OCI-LY1 (cell line): ENCODE measurements at regions not wholly inside any gene's neighbourhood (a gene's known extent, or its start where the extent isn't known, plus 50 kb on each side); places are given as distances from the start of the nearest gene placed in this dataset.

Source experiments
- H2AFZ ChIP-seq: fragments of 200-600 bp; sonication (generic), shearing (Covaris generic); 2 replicates; pipeline ENCODE4 v1.6.0; 2014; ENCODE audit warnings: antibody characterized with exemption, mild to moderate bottlenecking, low read length
- H3F3A ChIP-seq: fragments of 200-600 bp; sonication (generic), shearing (Covaris generic); 2 replicates; pipeline ENCODE4 v1.6.0; 2014; ENCODE audit warnings: mild to moderate bottlenecking, antibody characterized with exemption, low read length, moderate library complexity; ENCODE audit not compliant: insufficient read depth
- H3K27ac ChIP-seq: fragments of 200-600 bp; sonication (generic); 2 replicates; pipeline ENCODE4 v1.5.1; 2014; ENCODE audit warnings: low read length, mixed run types, mild to moderate bottlenecking, low read depth; ENCODE audit not compliant: poor library complexity, severe bottlenecking
- H3K27me3 ChIP-seq: fragments of 200-600 bp; sonication (generic); 2 replicates; pipeline ENCODE4 v1.6.0; 2014; ENCODE audit warnings: antibody characterized with exemption, mild to moderate bottlenecking, low read length, moderate library complexity; ENCODE audit not compliant: insufficient read depth
- H3K36me3 ChIP-seq: fragments of 200-600 bp; sonication (generic); 2 replicates; pipeline ENCODE4 v1.6.1; 2014; ENCODE audit warnings: mild to moderate bottlenecking, antibody characterized with exemption, low read length, moderate library complexity, mixed read lengths; ENCODE audit not compliant: insufficient read depth
- H3K4me1 ChIP-seq: fragments of 200-600 bp; sonication (generic); 2 replicates; pipeline ENCODE4 v1.5.1; 2014; ENCODE audit warnings: mild to moderate bottlenecking, low read length, moderate library complexity; ENCODE audit not compliant: insufficient read depth, severe bottlenecking
- H3K4me2 ChIP-seq: fragments of 200-600 bp; sonication (generic), shearing (Covaris generic); 2 replicates; pipeline ENCODE4 v1.6.1; 2014; ENCODE audit warnings: low read length
- H3K4me3 ChIP-seq: fragments of 200-600 bp; sonication (generic); 2 replicates; pipeline ENCODE4 v1.5.1; 2014; ENCODE audit warnings: low read length, low read depth, mild to moderate bottlenecking, mixed read lengths; ENCODE audit not compliant: poor library complexity, severe bottlenecking
- H3K79me2 ChIP-seq: fragments of 200-600 bp; shearing (Covaris generic); 2 replicates; pipeline ENCODE4 v1.6.1; 2016; ENCODE audit warnings: mixed run types, low read length, mixed read lengths; ENCODE audit not compliant: insufficient read depth
- H3K9ac ChIP-seq: fragments of 200-600 bp; sonication (generic), shearing (Covaris generic); 2 replicates; pipeline ENCODE4 v1.6.1; 2014; ENCODE audit warnings: mild to moderate bottlenecking, low read length, mixed read lengths
- H3K9me2 ChIP-seq: fragments of 200-600 bp; sonication (generic), shearing (Covaris generic); 2 replicates; pipeline ENCODE4 v1.6.1; 2014; ENCODE audit warnings: low read depth, mild to moderate bottlenecking, low read length, mixed read lengths
- H3K9me3 ChIP-seq: fragments of 200-600 bp; shearing (Covaris generic); 2 replicates; pipeline ENCODE4 v1.6.1; 2014; ENCODE audit warnings: low read length, mixed read lengths
- H4K20me1 ChIP-seq: fragments of 200-600 bp; sonication (generic), shearing (Covaris generic); 2 replicates; pipeline ENCODE4 v1.6.0; 2016; ENCODE audit warnings: mild to moderate bottlenecking, low read length; ENCODE audit not compliant: insufficient read depth
- EZH2 ChIP-seq: fragments of 200-600 bp; sonication (generic), shearing (Covaris generic); IDR thresholded peaks from 2 replicates; pipeline ENCODE4 v1.8.0; 2017; ENCODE audit warnings: borderline replicate concordance, mixed run types, mild to moderate bottlenecking, antibody characterized with exemption, low read length, moderate library complexity, mixed read lengths
- TF ChIP-seq, protein P1 (sequence below): fragments of 200-600 bp; sonication (generic), shearing (Covaris generic); IDR thresholded peaks from 2 replicates; pipeline ENCODE4 v1.5.1; 2017; ENCODE audit warnings: mild to moderate bottlenecking, antibody characterized with exemption, low read length, moderate library complexity, mixed read lengths

GRCh38 chr4:114034189-114034588, 54.7 kb upstream of the ARSJ start:
- Histone ChIP-seq H3K4me1 (no peaks in the 10 kb centered on the region), H3K9me2 (no peaks in the 10 kb centered on the region), H3K27ac (no peak overlapping the region), H3K9ac (no peak overlapping the region), H3K79me2 (no peaks in the 10 kb centered on the region), H3K27me3 (no peaks in the 10 kb centered on the region), H3K4me3 (no peak overlapping the region), H3K4me2 (no peak overlapping the region), H3F3A (no peaks in the 10 kb centered on the region), H3K9me3 (no peaks in the 10 kb centered on the region), H2AFZ (no peak overlapping the region), H4K20me1 (no peaks in the 10 kb centered on the region), H3K36me3 (no peaks in the 10 kb centered on the region)
- TF ChIP-seq EZH2: no peak
- TF ChIP-seq, protein P1, sequence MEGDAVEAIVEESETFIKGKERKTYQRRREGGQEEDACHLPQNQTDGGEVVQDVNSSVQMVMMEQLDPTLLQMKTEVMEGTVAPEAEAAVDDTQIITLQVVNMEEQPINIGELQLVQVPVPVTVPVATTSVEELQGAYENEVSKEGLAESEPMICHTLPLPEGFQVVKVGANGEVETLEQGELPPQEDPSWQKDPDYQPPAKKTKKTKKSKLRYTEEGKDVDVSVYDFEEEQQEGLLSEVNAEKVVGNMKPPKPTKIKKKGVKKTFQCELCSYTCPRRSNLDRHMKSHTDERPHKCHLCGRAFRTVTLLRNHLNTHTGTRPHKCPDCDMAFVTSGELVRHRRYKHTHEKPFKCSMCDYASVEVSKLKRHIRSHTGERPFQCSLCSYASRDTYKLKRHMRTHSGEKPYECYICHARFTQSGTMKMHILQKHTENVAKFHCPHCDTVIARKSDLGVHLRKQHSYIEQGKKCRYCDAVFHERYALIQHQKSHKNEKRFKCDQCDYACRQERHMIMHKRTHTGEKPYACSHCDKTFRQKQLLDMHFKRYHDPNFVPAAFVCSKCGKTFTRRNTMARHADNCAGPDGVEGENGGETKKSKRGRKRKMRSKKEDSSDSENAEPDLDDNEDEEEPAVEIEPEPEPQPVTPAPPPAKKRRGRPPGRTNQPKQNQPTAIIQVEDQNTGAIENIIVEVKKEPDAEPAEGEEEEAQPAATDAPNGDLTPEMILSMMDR: no peak

DNA sequence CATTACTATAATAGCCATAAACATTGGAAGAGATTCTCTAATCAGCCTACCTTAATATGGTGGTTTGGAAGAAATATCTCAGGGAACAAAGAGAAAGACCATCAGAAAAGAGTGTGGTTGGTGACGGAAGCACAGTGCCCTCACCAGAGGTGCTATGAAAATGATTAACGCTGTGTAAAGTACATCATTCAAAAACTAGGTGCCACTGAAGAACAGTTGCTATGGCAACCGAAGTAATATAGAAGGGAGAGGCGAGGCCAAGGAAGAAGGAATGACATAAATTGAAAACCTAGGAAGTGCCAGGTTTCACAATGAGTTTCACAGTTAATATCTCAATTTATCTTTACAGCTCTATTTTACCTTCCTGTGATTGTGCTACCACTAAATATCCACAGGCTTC, 57.0 kb upstream of the ARSJ start:
- Histone ChIP-seq H3K4me2 (no peak overlapping the region), H3K4me3 (no peak overlapping the region), H3K79me2 (no peaks in the 10 kb centered on the region), H3K27ac (no peak overlapping the region), H3K9me3 (no peaks in the 10 kb centered on the region), H3F3A (no peaks in the 10 kb centered on the region), H3K36me3 (no peaks in the 10 kb centered on the region), H4K20me1 (no peaks in the 10 kb centered on the region), H3K4me1 (no peaks in the 10 kb centered on the region), H2AFZ (no peak overlapping the region), H3K9ac (no peak overlapping the region), H3K9me2 (no peaks in the 10 kb centered on the region), H3K27me3 (no peaks in the 10 kb centered on the region)
- TF ChIP-seq EZH2: no peak
- TF ChIP-seq, protein P1: no peak

GRCh38 chr4:114036864-114037263, 57.4 kb upstream of the ARSJ start:
- H3F3A ChIP-seq: no peaks in the 10 kb centered on the region
- no peaks in the 10 kb centered on the region for H3K4me1 ChIP-seq
- no peak overlapping the region for H2AFZ ChIP-seq
- no peak overlapping the region for H3K9ac ChIP-seq
- no peaks in the 10 kb centered on the region for H3K79me2 ChIP-seq
- H3K9me3 ChIP-seq: no peaks in the 10 kb centered on the region
- H3K4me3 ChIP-seq: no peak overlapping the region
- no peak overlapping the region for H3K27ac ChIP-seq
- no peak for TF ChIP-seq EZH2
- TF ChIP-seq, protein P1: no peak
- H3K9me2 ChIP-seq: no peaks in the 10 kb centered on the region
- no peaks in the 10 kb centered on the region for H3K27me3 ChIP-seq
- H3K36me3 ChIP-seq: no peaks in the 10 kb centered on the region
- no peaks in the 10 kb centered on the region for H4K20me1 ChIP-seq
- H3K4me2 ChIP-seq: no peak overlapping the region
